ENCODE measurements at regions not wholly inside any gene's neighbourhood (a gene's known extent, or its start where the extent isn't known, plus 50 kb on each side); places are given as distances from the start of the nearest gene placed in this dataset.

- Mint-ChIP-seq H3K27ac (peak overlapping the region; percentile 9), H3K4me1 (ENCODE audit: low read depth) (peaks cover 20% of the 10 kb centered on the region), H3K36me3 (ENCODE audit: low read depth) (peaks cover 12% of the 10 kb centered on the region), H3K4me3 (peak overlapping the region; percentile 3), H3K9me3 (no peaks in the 10 kb centered on the region), H3K27me3 (ENCODE audit: low read depth) (peaks cover 62% of the 10 kb centered on the region)
These were observed 149.0 kb upstream of the ZNF536 start for GRCh38 chr19:30222992-30223865.

GRCh38 chr19:30223866-30224688, 148.1 kb upstream of the ZNF536 start:
- Mint-ChIP-seq H3K4me1 (ENCODE audit: low read depth) (peaks cover 20% of the 10 kb centered on the region), H3K27ac (no peak overlapping the region), H3K4me3 (no peak overlapping the region), H3K27me3 (ENCODE audit: low read depth) (peaks cover 67% of the 10 kb centered on the region), H3K36me3 (ENCODE audit: low read depth) (peaks cover 12% of the 10 kb centered on the region), H3K9me3 (no peaks in the 10 kb centered on the region)

- peaks cover 20% of the 10 kb centered on the region for H3K4me1 Mint-ChIP-seq (ENCODE audit: low read depth)
- peaks cover 74% of the 10 kb centered on the region for H3K27me3 Mint-ChIP-seq (ENCODE audit: low read depth)
- H3K9me3 Mint-ChIP-seq = no peaks in the 10 kb centered on the region
- peak overlapping the region; percentile 56 for H3K27ac Mint-ChIP-seq
- peaks cover 12% of the 10 kb centered on the region for H3K36me3 Mint-ChIP-seq (ENCODE audit: low read depth)
- H3K4me3 Mint-ChIP-seq = peak overlapping the region; percentile 61
These were observed 147.2 kb upstream of the ZNF536 start for GRCh38 chr19:30224689-30225606.

GRCh38 chr19:30225676-30226463, 146.3 kb upstream of the ZNF536 start:
- Mint-ChIP-seq H3K36me3 (ENCODE audit: low read depth) (peaks cover 12% of the 10 kb centered on the region), H3K27ac (no peak overlapping the region), H3K9me3 (no peaks in the 10 kb centered on the region), H3K4me3 (peak overlapping the region; percentile 65), H3K4me1 (ENCODE audit: low read depth) (peaks cover 20% of the 10 kb centered on the region), H3K27me3 (ENCODE audit: low read depth) (peaks cover 78% of the 10 kb centered on the region)

- Mint-ChIP-seq H3K9me3 (no peaks in the 10 kb centered on the region), H3K4me1 (ENCODE audit: low read depth) (peaks cover 18% of the 10 kb centered on the region), H3K27ac (peak overlapping the region; percentile 83), H3K27me3 (ENCODE audit: low read depth) (peaks cover 79% of the 10 kb centered on the region), H3K4me3 (peak overlapping the region; percentile 81), H3K36me3 (ENCODE audit: low read depth) (peaks cover 12% of the 10 kb centered on the region)
These were observed 145.6 kb upstream of the ZNF536 start for GRCh38 chr19:30226464-30227011.

GRCh38 chr19:30227012-30227621, 145.1 kb upstream of the ZNF536 start:
- H3K4me1 Mint-ChIP-seq (ENCODE audit: low read depth) = peaks cover 18% of the 10 kb centered on the region
- H3K36me3 Mint-ChIP-seq (ENCODE audit: low read depth) = peaks cover 12% of the 10 kb centered on the region
- H3K9me3 Mint-ChIP-seq = no peaks in the 10 kb centered on the region
- peak overlapping the region; percentile 81 for H3K4me3 Mint-ChIP-seq
- peak overlapping the region; percentile 83 for H3K27ac Mint-ChIP-seq
- peaks cover 77% of the 10 kb centered on the region for H3K27me3 Mint-ChIP-seq (ENCODE audit: low read depth)

GRCh38 chr19:30227661-30228112, 144.5 kb upstream of the ZNF536 start:
- H3K27me3 Mint-ChIP-seq (ENCODE audit: low read depth) = peaks cover 81% of the 10 kb centered on the region
- H3K27ac Mint-ChIP-seq = no peak overlapping the region
- H3K36me3 Mint-ChIP-seq (ENCODE audit: low read depth) = peaks cover 12% of the 10 kb centered on the region
- H3K9me3 Mint-ChIP-seq = no peaks in the 10 kb centered on the region
- peak overlapping the region; percentile 51 for H3K4me3 Mint-ChIP-seq
- H3K4me1 Mint-ChIP-seq (ENCODE audit: low read depth) = peaks cover 18% of the 10 kb centered on the region

GRCh38 chr19:30228113-30228834, 143.9 kb upstream of the ZNF536 start:
- Mint-ChIP-seq H3K4me1 (ENCODE audit: low read depth) (peaks cover 18% of the 10 kb centered on the region), H3K36me3 (ENCODE audit: low read depth) (peaks cover 8% of the 10 kb centered on the region), H3K27me3 (ENCODE audit: low read depth) (peaks cover 76% of the 10 kb centered on the region), H3K9me3 (no peaks in the 10 kb centered on the region), H3K27ac (no peak overlapping the region), H3K4me3 (peak overlapping the region; percentile 51)

- Mint-ChIP-seq H3K27ac (no peak overlapping the region), H3K9me3 (no peaks in the 10 kb centered on the region)
These were observed 143.2 kb upstream of the ZNF536 start for GRCh38 chr19:30228835-30229524.

GRCh38 chr19:30229525-30230174, 142.5 kb upstream of the ZNF536 start:
- Mint-ChIP-seq H3K36me3 (ENCODE audit: low read depth) (peaks cover 8% of the 10 kb centered on the region), H3K4me3 (no peak overlapping the region), H3K4me1 (ENCODE audit: low read depth) (peaks cover 16% of the 10 kb centered on the region), H3K9me3 (no peaks in the 10 kb centered on the region), H3K27me3 (ENCODE audit: low read depth) (peaks cover 64% of the 10 kb centered on the region), H3K27ac (no peak overlapping the region)

More at GRCh38 chr19:30228835-30229524, 143.2 kb upstream of the ZNF536 start:
- Mint-ChIP-seq H3K27me3 (ENCODE audit: low read depth) (peaks cover 70% of the 10 kb centered on the region), H3K36me3 (ENCODE audit: low read depth) (peaks cover 8% of the 10 kb centered on the region), H3K4me1 (ENCODE audit: low read depth) (peaks cover 18% of the 10 kb centered on the region), H3K4me3 (peak overlapping the region; percentile 37)

- Mint-ChIP-seq H3K36me3 (ENCODE audit: low read depth) (peaks cover 4% of the 10 kb centered on the region), H3K27ac (no peak overlapping the region), H3K4me1 (ENCODE audit: low read depth) (peaks cover 6% of the 10 kb centered on the region), H3K27me3 (ENCODE audit: low read depth) (peaks cover 64% of the 10 kb centered on the region), H3K4me3 (no peak overlapping the region), H3K9me3 (no peaks in the 10 kb centered on the region)
These were observed 140.5 kb upstream of the ZNF536 start for GRCh38 chr19:30231408-30232318.

Data from T-helper 1 cell treated with Interleukin-12 subunit alpha and Interleukin-12 subunit beta and Interleukin-4 antibody, amounts not matched to agents 30 μg/mL and 1 μg/mL, for 36 hours (primary cell).